ENCODE measurements at regions not wholly inside any gene's neighbourhood (a gene's known extent, or its start where the extent isn't known, plus 50 kb on each side); places are given as distances from the start of the nearest gene placed in this dataset.
A peak's percentile ranks its signal among the peaks of the same experiment; 100 is the strongest.

- no peak for DNase-seq (ENCODE audit: missing footprints)
- intact Hi-C loops (cut with DNase I): no loop called here
- no peak for ATAC-seq
Measured at GRCh38 chr21:16517383-16517782, 787.6 kb downstream of the USP25 start.

- DNase-seq (ENCODE audit: missing footprints) (no peak), ATAC-seq (no peak)
- intact Hi-C loops (cut with DNase I): no loop called here
Measured at GRCh38 chr21:16519036-16519435, 789.3 kb downstream of the USP25 start.

DNA sequence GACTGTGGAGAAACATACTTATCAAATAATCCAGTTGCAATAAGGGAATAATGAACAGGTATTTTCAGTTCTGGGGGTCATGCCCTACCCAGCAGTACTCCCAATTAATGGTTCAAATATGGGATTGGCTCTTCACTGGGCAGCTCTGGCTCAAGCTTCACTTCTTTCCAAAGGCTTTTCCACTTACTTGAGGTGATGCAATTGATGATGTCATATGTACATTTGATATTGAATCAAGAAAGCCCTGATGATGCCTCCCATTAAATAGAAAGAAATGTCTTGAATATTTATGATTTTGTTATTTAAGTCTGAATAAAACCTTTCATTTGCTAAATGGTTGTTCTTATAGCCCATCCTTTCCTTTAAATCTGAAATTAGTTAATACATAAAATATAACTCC, 789.9 kb downstream of the USP25 start:
- DNase-seq (ENCODE audit: missing footprints): no peak
- no peak for ATAC-seq
- intact Hi-C loops (cut with DNase I): no loop called here

GRCh38 chr21:16522548-16522947, 792.8 kb downstream of the USP25 start:
- intact Hi-C loops (cut with DNase I): no loop called here
- no peak for DNase-seq (ENCODE audit: missing footprints)
- ATAC-seq: no peak

DNA sequence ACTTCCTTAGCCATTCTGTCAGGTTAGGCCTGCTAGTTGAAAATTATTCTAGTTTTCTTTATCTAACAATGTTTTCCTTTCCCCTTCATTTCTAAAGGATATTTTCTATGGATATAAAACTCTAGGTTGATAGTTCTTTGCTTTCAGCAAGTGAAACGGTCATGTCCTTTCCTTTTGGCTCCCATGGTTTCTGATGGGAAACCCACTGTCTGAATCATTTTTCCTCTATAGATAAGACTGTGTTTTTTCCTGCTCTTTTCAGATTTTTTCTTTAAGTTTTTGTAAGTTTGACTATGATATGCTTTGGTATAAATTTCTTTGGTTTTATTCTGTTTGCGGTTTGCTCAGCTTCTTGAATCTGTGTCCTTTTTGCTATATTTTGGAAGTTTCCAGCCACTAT, 800.9 kb downstream of the USP25 start:
- DNase-seq (ENCODE audit: missing footprints) (no peak), ATAC-seq (no peak)
- intact Hi-C loops (cut with DNase I): loop anchor here (5.0 to 10.0 kb wide), 3 partner anchors 53 to 336 kb away; no protein-coding TSS in a partner anchor

GRCh38 chr21:16532840-16533239, 803.1 kb downstream of the USP25 start:
- DNase-seq (ENCODE audit: missing footprints): no peak
- ATAC-seq: no peak
- intact Hi-C loops (cut with DNase I): loop anchor here (5.0 to 10.0 kb wide), 3 partner anchors 56 to 338 kb away; no protein-coding TSS in a partner anchor

DNA sequence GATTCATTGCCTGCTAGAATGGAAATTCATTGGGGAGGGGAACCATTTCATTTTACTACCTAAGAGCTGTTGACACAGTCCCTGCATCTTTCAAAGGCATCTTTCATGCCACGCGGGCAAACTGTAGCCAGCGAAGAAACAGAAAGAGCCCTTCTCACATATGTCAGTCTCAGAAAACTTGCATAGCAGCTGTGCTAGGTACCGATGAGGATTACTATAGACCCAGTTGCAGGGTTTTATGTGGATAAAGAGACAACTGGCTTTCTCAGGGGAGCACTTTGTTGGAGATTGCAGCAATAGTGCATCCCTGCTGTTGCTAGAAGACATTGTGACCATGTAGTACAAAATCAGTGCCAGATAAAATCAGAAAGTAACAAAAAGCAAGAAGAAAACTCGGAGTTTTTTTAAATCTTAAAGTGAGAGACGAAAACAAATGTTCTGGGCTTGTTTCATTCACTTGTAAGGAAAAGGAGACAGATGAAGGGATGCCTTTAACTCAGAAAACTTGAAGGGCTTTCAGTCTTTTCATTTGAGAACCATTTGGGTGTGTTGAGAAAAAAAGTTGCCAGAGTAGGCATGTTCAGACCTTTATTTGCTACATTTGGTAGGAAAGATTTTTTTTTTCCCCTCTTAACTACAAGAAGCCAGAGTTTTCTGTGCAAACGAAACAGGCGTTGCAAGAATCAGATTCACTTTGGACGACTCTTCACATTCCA, 804.1 kb downstream of the USP25 start:
- DNase-seq (ENCODE audit: missing footprints) (no peak), ATAC-seq (peak; percentile 40)
- intact Hi-C loops (cut with DNase I): loop anchor here (5.0 to 10.0 kb wide), 3 partner anchors 57 to 339 kb away; no protein-coding TSS in a partner anchor

- ATAC-seq (peak; percentile 77), DNase-seq (ENCODE audit: missing footprints) (peak; percentile 82)
- intact Hi-C loops (cut with DNase I): loop anchor here (1.0 to 10.0 kb wide), 5 partner anchors 53 to 340 kb away; no protein-coding TSS in a partner anchor
Measured at GRCh38 chr21:16534408-16535101, 804.8 kb downstream of the USP25 start.

- peak; percentile 76 for DNase-seq (ENCODE audit: missing footprints)
- intact Hi-C loops (cut with DNase I): loop anchor here (1.0 to 10.0 kb wide), 4 partner anchors 52 to 340 kb away; no protein-coding TSS in a partner anchor
- ATAC-seq: peak; percentile 74
Measured at GRCh38 chr21:16535102-16535422, 805.3 kb downstream of the USP25 start.

DNA sequence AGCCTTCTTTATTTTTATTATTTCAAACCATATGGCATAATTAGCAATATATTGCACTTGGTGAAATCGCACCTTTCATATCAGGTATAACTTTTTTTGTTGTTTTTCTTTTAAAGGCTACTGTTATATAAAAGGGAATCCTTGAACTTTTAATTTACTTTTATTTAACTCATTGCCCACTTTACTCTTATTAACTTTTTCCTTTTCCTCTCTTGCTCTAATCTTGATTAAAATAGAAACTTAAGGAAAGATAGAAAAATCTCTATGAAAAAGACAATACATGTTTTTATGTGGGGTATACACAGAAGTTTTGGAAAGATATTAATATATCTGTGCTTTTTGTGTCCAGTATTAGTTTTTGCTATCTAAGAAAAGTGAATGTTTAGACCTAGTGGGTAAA, 805.8 kb downstream of the USP25 start:
- intact Hi-C loops (cut with DNase I): loop anchor here (1.0 to 10.0 kb wide), 4 partner anchors 52 to 341 kb away; no protein-coding TSS in a partner anchor
- ATAC-seq: no peak
- no peak for DNase-seq (ENCODE audit: missing footprints)

GRCh38 chr21:16536140-16536539, 806.4 kb downstream of the USP25 start:
- intact Hi-C loops (cut with DNase I): loop anchor here (5.0 to 10.0 kb wide), 3 partner anchors 51 to 341 kb away; no protein-coding TSS in a partner anchor
- DNase-seq (ENCODE audit: missing footprints) (no peak), ATAC-seq (no peak)

- intact Hi-C loops (cut with DNase I): loop anchor here (5.0 to 10.0 kb wide), 3 partner anchors 50 to 342 kb away; no protein-coding TSS in a partner anchor
- no peak for ATAC-seq
- no peak for DNase-seq (ENCODE audit: missing footprints)
Measured at GRCh38 chr21:16536643-16537434, 807.1 kb downstream of the USP25 start.

- ATAC-seq (no peak), DNase-seq (ENCODE audit: missing footprints) (no peak)
- intact Hi-C loops (cut with DNase I): loop anchor here (5.0 to 10.0 kb wide), 3 partner anchors 50 to 343 kb away; no protein-coding TSS in a partner anchor
Measured at GRCh38 chr21:16537501-16537900, 807.7 kb downstream of the USP25 start.

DNA sequence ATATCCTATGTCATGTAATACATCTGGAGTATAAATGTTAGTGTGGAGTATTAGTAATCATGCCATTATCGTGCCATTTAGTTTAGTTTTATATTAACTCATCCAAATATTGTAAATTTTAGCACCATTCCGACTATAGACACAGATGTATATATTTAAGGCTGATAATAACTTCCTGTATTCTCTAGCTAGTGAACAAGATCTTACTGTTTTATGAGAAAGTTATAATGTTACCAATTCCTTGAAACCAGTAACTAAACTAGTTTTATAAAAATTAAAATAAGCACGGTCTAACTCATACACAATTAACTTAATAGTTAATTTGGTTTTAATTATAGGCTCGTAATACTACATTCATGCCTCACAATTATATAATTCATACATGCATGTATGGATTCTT, 808.6 kb downstream of the USP25 start:
- no peak for DNase-seq (ENCODE audit: missing footprints)
- ATAC-seq: no peak
- intact Hi-C loops (cut with DNase I): loop anchor here (5.0 to 10.0 kb wide), 3 partner anchors 49 to 344 kb away; no protein-coding TSS in a partner anchor

DNA sequence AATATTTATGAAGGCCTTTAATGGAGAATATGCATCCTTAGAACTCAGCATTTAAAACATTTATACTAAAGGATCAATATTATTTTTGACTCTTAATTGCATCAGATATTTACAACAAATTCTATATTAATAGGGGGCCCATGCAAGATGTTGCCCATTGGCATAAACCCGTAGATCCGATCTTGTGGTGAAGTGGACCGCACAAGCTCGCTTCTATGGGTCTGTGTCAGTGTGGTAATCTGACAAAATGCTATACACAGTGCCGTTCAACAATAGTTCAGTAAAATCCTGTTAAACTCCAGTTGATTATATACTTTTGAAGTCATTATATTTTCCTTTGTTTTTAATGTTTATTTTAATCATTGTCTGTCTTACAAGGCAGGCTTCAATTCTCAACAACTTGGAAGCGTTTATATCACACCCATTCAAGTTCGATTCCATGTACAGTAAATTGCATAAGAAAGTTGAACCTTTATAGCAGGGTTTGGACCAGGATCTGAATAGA, 809.2 kb downstream of the USP25 start:
- intact Hi-C loops (cut with DNase I): loop anchor here (5.0 to 10.0 kb wide), 3 partner anchors 48 to 344 kb away; no protein-coding TSS in a partner anchor
- no peak for ATAC-seq
- no peak for DNase-seq (ENCODE audit: missing footprints)

GRCh38 chr21:16540966-16541727, 811.4 kb downstream of the USP25 start:
- DNase-seq (ENCODE audit: missing footprints) (no peak), ATAC-seq (no peak)
- intact Hi-C loops (cut with DNase I): no loop called here

DNA sequence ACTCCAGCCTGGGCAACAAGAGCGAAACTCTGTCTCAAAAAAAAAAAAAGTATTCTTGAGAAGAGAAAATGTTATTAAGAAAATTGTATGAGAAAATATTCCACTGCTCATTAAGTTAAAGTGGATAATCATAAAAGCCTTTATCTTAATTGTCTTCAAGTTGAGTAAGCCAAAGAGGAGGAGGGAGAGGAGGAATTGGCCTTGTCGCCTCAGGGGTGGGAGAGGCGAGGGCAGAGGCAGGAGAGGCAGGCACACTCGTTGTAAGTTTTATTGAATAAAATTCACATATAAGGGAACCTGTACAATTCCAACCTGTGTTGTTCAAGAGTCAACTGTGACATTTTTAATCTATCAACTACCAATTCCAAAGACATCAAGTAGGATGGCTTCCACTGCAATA, 820.3 kb downstream of the USP25 start:
- no peak for ATAC-seq
- intact Hi-C loops (cut with DNase I): no loop called here
- DNase-seq (ENCODE audit: missing footprints): no peak
